Adrenal gland (tissue), 9 donors: ENCODE measurements at regions not wholly inside any gene's neighbourhood (a gene's known extent, or its start where the extent isn't known, plus 50 kb on each side); places are given as distances from the start of the nearest gene placed in this dataset.

Experiments
- DNase-seq, 7 donors: peaks; one replicate each; pipeline ENCODE4 v3.0.0-alpha.2; 2019 to 2020
- H3K27ac ChIP-seq, 5 donors: fragments of 200-600 bp; sonication (generic) in 4 of 5; 1 replicate in 3 of 5; 2 replicates in 2 of 5; pipeline versions ENCODE4 v1.5.1 to v1.8.0; 2016 to 2020; ENCODE audit warnings: mild to moderate bottlenecking in 1 of 5
- H3K27me3 ChIP-seq: fragments of 200-600 bp; 2 replicates; pipeline ENCODE4 v1.8.0; 2021
- H3K36me3 ChIP-seq, 2 donors: fragments of 200-600 bp; replicated peaks in 1 of 2; 1 replicate in 1 of 2; 2 replicates in 1 of 2; pipeline versions ENCODE4 v1.5.1 to v1.8.0; 2018 to 2022
- H3K4me1 ChIP-seq, 2 donors: fragments of 200-600 bp; replicated peaks in 1 of 2; 1 replicate in 1 of 2; 2 replicates in 1 of 2; pipeline versions ENCODE4 v1.5.1 to v1.8.0; 2018 to 2021
- H3K4me3 ChIP-seq, 4 donors: fragments of 200-600 bp; sonication (generic) in 3 of 4; one replicate each; pipeline ENCODE4 v1.5.1; 2016 to 2018
- H3K9me3 ChIP-seq, 3 donors: fragments of 200-600 bp; sonication (generic) in 1 of 3; replicated peaks in 1 of 3; 1 replicate in 2 of 3; 2 replicates in 1 of 3; pipeline versions ENCODE4 v1.5.1 to v1.8.0; 2016 to 2021
- CTCF ChIP-seq, 6 experiments: fragments of 450-650 bp in 4 of 6; fragments of 200-600 bp in 2 of 6; sonication (generic) in 1 of 6; IDR thresholded peaks; 1 replicate in 5 of 6; 2 replicates in 1 of 6; pipeline versions ENCODE4 v1.5.1 to v1.8.0; 2016 to 2021; ENCODE audit warnings: antibody characterized with exemption in 6 of 6, mild to moderate bottlenecking in 2 of 6, moderate library complexity in 1 of 6
- POLR2A ChIP-seq, 2 donors: fragments of 450-650 bp; IDR thresholded peaks; one replicate each; pipeline ENCODE4 v1.6.1; 2017; ENCODE audit warnings: antibody characterized with exemption in 2 of 2, mild to moderate bottlenecking in 2 of 2, moderate library complexity in 1 of 2
- WGBS, 4 donors: extraction: QIAGEN DNeasy Blood & Tissue Kit in 2 of 4; methylation state at CpG; one replicate each; pipeline versions ENCODE4 v1.1.5 to v1.1.7; 2013 to 2017; 5-methylcytosine and 5-hydroxymethylcytosine counted together
- intact Hi-C, 2 donors: fragments of 100-400 bp; cut with DNase I; formaldehyde crosslinking; loops; one replicate each; pipeline versions ENCODE4 v1.14.1 to v1.15.0; 2022 to 2023
- donor health status: healthy with polysubstance abuse.
- donor health status: Bipolar disorder and iron deficiency.
- donor health status: DM: yes; HTN: yes; CAD: no.
- donor health status: DM: no; HTN: no; CAD: no.
- donor health status: DM: no; HTN: no; CAD: no.

DNA sequence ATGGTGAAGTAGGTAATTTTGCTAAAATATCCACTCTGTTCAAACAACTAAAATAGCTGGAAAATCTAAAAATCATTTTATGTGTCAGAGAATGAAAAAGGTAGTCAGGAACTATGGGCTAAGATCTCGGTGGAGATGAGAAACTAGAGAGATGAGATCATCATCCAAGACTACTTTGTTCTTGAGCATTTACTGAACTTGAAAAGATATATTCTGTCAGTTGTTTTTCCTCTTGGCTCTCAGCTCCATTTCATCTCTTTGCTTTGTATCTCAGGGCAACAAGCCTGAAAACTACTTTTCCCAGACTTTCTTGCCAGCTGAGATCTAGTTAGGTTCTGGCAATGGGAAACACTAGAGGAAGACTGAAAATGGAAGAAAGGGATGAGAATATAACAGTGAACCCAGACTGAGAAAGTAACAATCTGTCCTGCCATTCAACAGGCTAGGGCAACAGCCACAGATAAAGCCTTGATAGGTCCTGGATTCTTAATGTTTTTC is 346.2 kb upstream of the MEX3C start:
- no peak for DNase-seq
- TF ChIP-seq POLR2A (IDR thresholded peaks at IDR 0.05) (no peak), CTCF (IDR thresholded peaks at IDR 0.05) (no peak)
- H3K27me3 ChIP-seq: no peaks in the 10 kb centered on the region
- intact Hi-C loops: no loop called here
- H3K4me3 ChIP-seq: no peak overlapping the region
- H3K27ac ChIP-seq: no peak overlapping the region
- no peaks in the 10 kb centered on the region for H3K4me1 ChIP-seq
- WGBS, 4 donors: 73 to 81% (median 76%) methylated on average over 1 of the region's 1 CpG
- no peaks in the 10 kb centered on the region for H3K36me3 ChIP-seq
- H3K9me3 ChIP-seq: no peaks in the 10 kb centered on the region

DNA sequence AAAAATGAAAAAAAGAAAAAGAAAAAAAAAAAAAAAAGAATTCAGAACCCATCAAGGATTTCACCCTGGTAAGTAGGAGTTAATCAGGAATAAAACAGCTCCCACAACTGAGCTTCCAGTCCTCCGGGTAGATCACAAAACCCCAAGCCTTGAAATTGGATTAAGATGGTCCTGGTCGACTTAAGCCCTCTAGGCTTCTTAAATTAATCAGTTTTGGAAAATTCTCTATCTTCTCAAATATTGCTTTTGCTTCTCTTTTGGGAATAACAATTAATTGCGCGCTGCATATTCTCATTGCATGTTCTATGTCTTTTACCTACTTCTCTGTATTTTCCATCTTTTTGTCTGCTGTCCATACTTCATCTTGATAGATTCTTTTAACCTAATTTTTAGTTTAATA is 348.0 kb upstream of the MEX3C start:
- Histone ChIP-seq H3K4me1 (no peaks in the 10 kb centered on the region), H3K27ac (no peak overlapping the region), H3K4me3 (no peak overlapping the region), H3K9me3 (no peaks in the 10 kb centered on the region), H3K36me3 (no peaks in the 10 kb centered on the region), H3K27me3 (no peaks in the 10 kb centered on the region)
- no peak for DNase-seq
- intact Hi-C loops: no loop called here
- TF ChIP-seq CTCF (IDR thresholded peaks at IDR 0.05): no peak
- TF ChIP-seq POLR2A (IDR thresholded peaks at IDR 0.05): no peak
- WGBS, 4 donors: 75 to 87% (median 83%) methylated on average over 4 of the region's 4 CpGs

- H3K27ac ChIP-seq: no peak overlapping the region
These were observed 361.9 kb upstream of the MEX3C start for GRCh38 chr18:51559198-51559901.

DNA sequence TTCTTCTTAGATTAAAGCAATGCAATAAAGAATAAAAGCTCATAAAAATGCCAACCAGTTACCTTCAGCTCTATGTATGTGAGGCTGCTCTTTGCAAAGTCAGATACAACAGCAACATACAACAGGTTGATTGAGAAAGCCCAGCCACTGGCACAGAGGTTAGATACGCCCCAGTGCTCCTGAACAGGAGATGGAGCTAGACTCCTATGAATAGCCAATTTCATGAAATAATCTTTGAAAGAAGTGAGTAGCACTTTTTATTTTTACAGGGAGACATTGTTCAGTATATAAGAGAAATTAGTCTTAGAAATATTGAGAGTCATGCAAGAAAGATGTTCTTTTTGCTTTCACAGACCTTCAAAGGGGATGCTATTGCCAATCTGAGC is 362.4 kb upstream of the MEX3C start:
- Histone ChIP-seq H3K9me3 (no peaks in the 10 kb centered on the region), H3K27ac (no peak overlapping the region), H3K4me1 (no peaks in the 10 kb centered on the region), H3K27me3 (no peaks in the 10 kb centered on the region), H3K36me3 (no peaks in the 10 kb centered on the region), H3K4me3 (no peak overlapping the region)
- TF ChIP-seq POLR2A (IDR thresholded peaks at IDR 0.05): no peak
- no peak for TF ChIP-seq CTCF (IDR thresholded peaks at IDR 0.05)
- intact Hi-C loops: no loop called here
- 78 to 85% (median 80%) methylated on average over 1 of the region's 1 CpG for WGBS, 4 donors
- no peak for DNase-seq

More at GRCh38 chr18:51559198-51559901, 361.9 kb upstream of the MEX3C start:
- 72 to 97% (median 84%) methylated on average over 2 of the region's 2 CpGs for WGBS, 4 donors
- intact Hi-C loops: no loop called here
- H3K36me3 ChIP-seq: no peaks in the 10 kb centered on the region
- TF ChIP-seq POLR2A (IDR thresholded peaks at IDR 0.05) (no peak), CTCF (IDR thresholded peaks at IDR 0.05) (no peak)
- no peaks in the 10 kb centered on the region for H3K27me3 ChIP-seq
- H3K9me3 ChIP-seq: no peaks in the 10 kb centered on the region
- no peak overlapping the region for H3K4me3 ChIP-seq
- H3K4me1 ChIP-seq: no peaks in the 10 kb centered on the region
- DNase-seq: no peak
